Stimulated activated CD8-positive, alpha-beta memory T cell treated with anti-CD3 and anti-CD28 coated beads, Interleukin-12 subunit alpha, Interleukin-12 subunit beta, amount 100 ng/mL, for 1 hour (primary cell): ENCODE measurements at regions not wholly inside any gene's neighbourhood (a gene's known extent, or its start where the extent isn't known, plus 50 kb on each side); places are given as distances from the start of the nearest gene placed in this dataset.

Source experiments
- DNase-seq: peaks from one replicate; pipeline ENCODE4 v3.0.0-alpha.2; 2020; ENCODE audit warnings: low read depth

GRCh38 chr16:87003414-87003755 lies 313.8 kb downstream of the C16orf95 start:
- no peak for DNase-seq

DNA sequence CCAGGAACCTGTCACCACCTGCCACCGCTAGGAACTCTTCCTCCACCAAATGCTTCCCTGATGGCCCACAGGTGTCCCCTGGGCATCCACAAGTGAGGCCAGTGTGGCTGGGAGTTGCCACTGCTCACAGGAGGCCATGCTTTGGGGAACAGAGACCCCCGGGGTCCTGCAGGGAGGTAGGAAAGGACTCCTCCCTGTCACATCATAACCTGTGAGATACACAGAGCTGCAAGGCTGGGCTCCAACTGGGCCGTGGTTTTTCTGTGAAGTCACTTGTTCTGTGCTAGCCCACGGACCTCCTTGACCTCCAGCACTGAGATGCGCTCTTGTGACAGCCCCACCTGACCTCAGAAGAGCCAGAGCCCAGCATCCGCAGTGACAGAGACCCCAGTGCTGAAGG lies 311.2 kb downstream of the C16orf95 start:
- DNase-seq: no peak

- DNase-seq: no peak
Measured at GRCh38 chr16:87006789-87007745, 310.1 kb downstream of the C16orf95 start.

- no peak for DNase-seq
Measured at GRCh38 chr16:87007907-87008306, 309.3 kb downstream of the C16orf95 start.

DNA sequence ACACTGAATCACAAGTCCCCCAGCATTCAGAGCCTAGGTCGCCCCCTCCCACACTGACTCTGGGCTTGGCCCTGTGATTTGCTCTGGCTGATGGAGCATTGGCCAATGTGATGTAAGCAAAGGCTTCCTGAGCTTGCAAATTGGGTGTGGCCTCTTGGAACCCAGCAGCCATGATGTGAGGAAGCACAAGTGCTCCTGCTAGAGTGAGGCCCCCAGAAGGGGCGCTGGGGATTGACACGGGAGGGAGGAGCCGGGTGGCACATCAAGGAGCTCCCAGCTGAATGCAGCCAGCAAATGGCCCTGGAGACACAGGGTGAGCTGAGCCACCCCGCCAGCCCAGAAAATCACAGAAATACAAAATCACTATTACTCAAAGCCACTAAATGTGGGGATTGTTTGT lies 308.5 kb downstream of the C16orf95 start:
- DNase-seq: no peak

- DNase-seq: no peak
Measured at GRCh38 chr16:87012954-87013938, 303.9 kb downstream of the C16orf95 start.

GRCh38 chr16:87014112-87014511 lies 303.1 kb downstream of the C16orf95 start:
- DNase-seq: no peak

DNA sequence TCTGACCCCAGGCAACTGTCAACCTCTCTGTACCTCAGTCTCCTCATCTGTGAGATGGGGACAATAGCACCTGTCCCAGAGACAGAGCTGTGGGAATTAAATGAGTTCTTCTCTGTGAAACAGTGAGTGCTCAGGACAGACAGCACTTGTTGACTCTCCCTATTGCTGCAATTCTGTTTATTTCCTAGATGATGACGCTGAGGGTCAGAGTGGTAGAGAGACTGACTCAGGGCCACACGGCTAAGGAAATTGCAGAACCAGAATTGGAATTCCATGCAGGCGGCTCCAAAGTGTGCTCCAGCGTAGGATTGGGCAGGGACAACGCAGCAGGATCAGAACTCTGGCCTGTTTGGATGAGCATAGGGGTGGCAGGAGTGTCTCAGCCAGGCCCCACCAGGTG lies 302.2 kb downstream of the C16orf95 start:
- no peak for DNase-seq

DNA sequence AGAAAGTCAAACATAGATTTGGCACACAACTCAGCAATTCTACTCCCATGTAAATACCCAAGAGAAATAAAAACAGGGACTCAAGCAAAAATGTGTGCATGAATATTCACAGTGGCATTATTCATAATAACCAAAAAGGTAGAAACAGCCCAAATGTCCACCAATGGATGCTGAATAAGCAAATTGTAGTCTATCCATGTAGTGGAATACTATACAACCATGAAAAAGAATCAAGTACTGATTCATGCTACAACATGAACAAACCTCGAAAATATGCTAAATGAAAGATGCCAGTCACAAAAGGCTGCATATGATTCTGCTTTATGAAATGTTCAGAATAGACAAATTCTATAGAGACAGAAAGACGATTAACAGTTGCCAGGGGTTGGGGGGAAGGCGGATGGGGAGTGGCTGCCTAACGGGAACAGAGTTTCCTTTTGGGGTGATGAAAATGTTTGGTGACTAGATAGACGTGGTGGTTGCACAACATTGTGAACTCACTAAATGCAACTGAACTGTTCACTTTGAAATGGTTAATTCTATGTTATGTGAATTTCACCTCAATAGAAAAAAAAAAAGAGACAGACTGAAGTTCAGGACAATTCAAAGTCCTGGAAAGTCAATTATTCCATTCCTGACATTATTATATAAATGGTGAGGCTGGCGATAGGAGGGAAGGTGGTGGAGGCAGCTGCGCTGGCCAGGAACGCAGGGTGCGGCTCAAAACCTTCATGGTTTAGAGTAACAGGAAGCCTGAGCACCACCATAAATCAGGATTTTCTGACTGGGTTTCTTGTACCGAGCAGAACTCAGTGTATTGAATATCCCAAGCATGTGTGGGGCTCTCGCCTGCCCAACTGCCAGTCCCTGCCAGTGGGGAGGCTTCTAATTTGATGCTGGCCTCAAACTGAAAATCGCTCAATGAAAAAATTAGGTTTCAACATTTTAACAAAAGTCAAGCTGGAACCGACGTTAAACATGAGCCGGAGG lies 300.9 kb downstream of the C16orf95 start:
- no peak for DNase-seq

DNA sequence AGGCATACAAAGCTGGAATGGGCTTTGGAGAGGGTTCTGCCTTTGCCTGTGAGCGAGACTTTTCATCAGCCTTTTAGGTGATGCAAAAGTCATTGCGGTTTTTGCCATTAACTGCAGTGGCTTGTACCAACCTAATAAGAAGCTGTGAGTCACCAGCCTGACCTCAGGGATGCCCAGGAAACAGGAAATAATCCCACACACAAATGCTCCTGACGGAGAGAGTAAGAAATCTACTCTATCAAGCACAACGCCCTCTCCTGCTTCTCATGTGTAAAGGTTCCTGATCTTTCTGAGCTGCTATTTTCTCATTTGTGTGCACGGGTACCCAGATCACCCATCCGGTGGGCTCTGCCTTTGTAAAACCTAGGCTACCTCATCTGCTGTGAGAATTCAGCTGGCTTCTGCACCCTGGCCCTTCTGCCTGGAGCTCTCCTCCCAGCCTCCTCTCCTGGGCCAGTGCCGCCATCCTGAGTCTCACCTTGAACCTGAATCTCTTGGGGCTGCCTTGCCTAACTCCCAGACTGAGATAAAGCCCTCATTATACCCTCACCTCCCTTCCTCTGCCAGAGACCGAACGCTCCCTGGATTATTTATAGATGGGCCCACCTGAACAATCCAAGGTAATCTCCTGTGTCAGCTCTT lies 299.7 kb downstream of the C16orf95 start:
- no peak for DNase-seq

GRCh38 chr16:87025676-87026075 lies 291.5 kb downstream of the C16orf95 start:
- DNase-seq: no peak

- no peak for DNase-seq
Measured at GRCh38 chr16:87027056-87027616, 290.1 kb downstream of the C16orf95 start.

- DNase-seq: no peak
Measured at GRCh38 chr16:87028481-87029320, 288.5 kb downstream of the C16orf95 start.

DNA sequence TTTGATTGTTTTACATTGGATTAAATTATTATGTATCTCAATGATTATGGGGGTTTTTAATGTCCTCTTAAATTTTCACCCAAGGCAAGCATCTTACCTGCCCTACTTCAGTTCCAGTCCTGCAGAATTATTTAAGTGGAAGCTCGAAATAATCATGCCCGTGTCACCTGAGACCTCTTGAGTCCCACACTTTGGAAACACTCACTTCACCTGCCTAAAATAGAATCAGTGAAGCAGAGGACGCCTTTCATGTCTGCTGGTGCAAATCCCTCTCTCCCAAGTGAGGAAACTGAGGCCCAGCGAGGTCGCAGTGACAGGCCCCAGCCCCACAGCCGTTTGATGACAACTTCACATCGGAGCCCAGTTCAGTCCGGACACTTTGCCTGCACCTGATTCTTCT lies 284.6 kb downstream of the C16orf95 start:
- no peak for DNase-seq

DNA sequence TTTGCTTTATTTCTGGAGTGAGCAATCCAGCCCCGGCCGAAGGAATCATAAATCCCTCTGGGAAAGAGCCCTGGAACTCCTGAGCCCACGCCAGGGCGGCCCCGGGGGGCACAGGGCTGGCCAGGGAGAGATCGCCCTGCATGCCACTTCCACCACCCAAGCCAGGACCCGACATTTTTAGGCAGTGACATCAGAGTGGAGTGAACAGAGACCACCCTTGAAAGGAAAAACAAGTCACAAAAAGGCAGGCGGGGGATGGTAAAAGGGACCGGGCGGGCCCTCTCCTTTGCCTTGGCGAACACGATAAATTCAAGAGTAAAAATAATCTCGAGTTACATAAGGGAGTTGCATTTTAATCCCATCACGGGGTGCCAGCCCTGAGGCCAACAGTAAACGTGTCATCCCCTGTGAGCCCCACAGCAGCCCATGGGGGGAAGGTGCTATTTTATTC lies 284.1 kb downstream of the C16orf95 start:
- no peak for DNase-seq

GRCh38 chr16:87033541-87034300 lies 283.5 kb downstream of the C16orf95 start:
- no peak for DNase-seq

GRCh38 chr16:87034317-87034716 lies 282.9 kb downstream of the C16orf95 start:
- no peak for DNase-seq

DNA sequence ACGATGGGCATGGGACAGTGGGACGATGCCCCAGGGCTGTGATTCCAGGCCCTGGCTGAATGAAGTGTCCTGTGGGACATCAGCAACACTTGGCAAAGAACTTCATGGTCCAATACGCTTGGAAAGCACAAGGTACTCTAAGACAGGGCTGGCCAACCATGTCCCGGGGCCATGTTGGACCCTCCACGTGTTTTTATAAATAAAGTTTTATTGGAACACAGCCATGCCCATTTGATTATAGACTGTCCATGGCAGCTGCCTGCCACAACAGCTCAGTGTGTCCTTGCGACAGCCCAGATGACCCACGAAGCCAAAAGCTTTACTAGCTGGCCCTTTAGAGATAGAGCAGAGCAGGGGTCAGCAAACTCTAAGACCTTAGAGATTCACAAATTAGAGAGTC lies 282.1 kb downstream of the C16orf95 start:
- DNase-seq: no peak

DNA sequence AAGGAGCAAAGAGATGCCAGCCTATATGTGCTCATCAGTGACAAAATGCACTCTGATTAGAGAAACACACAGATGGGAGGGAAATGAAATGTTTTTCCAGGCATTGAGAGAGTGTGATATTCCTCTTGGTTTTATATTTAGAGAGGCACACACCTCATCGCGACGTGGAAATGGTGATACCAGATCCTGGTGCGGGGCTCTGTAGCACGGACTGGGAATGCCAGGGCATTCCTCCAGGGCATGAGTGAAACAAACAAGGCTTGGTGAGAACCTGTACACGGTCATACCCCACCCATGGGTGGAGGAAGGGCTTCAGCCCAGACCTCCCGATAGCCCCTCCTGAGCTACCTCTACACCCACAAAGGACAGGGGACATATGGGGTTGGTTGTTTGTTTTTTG lies 280.2 kb downstream of the C16orf95 start:
- DNase-seq: no peak
